HUES48 (cell line): ENCODE measurements at regions not wholly inside any gene's neighbourhood (a gene's known extent, or its start where the extent isn't known, plus 50 kb on each side); places are given as distances from the start of the nearest gene placed in this dataset.

Source experiments
- H3K27ac ChIP-seq: one replicate; pipeline ENCODE4 v1.7.0; 2013; ENCODE audit warnings: low read depth, low read length, inconsistent platforms
- H3K27me3 ChIP-seq: 2 replicates; pipeline ENCODE4 v1.6.1; 2013; ENCODE audit warnings: mild to moderate bottlenecking, low read length; ENCODE audit not compliant: control insufficient read depth, insufficient read depth
- H3K36me3 ChIP-seq: 2 replicates; pipeline ENCODE4 v1.6.1; 2013; ENCODE audit warnings: low read length; ENCODE audit not compliant: control insufficient read depth, insufficient read depth
- H3K4me1 ChIP-seq: 2 replicates; pipeline ENCODE4 v1.6.1; 2013; ENCODE audit warnings: mild to moderate bottlenecking, low read length; ENCODE audit not compliant: control insufficient read depth, insufficient read depth
- H3K4me3 ChIP-seq: 2 replicates; pipeline ENCODE4 v1.5.1; 2013; ENCODE audit warnings: mild to moderate bottlenecking, low read depth, low read length
- H3K9ac ChIP-seq: 2 replicates; pipeline ENCODE4 v1.6.1; 2013; ENCODE audit warnings: mild to moderate bottlenecking, low read depth, low read length, moderate library complexity
- H3K9me3 ChIP-seq: 2 replicates; pipeline ENCODE4 v1.6.1; 2013; ENCODE audit warnings: low read length; ENCODE audit not compliant: control insufficient read depth, insufficient read depth

GRCh38 chr7:91343420-91343960 lies 79.3 kb downstream of the FZD1 start:
- Histone ChIP-seq H3K9me3 (no peaks in the 10 kb centered on the region), H3K4me1 (no peaks in the 10 kb centered on the region), H3K27ac (no peak overlapping the region), H3K27me3 (peaks cover 24% of the 10 kb centered on the region), H3K36me3 (no peaks in the 10 kb centered on the region), H3K9ac (no peak overlapping the region), H3K4me3 (no peak overlapping the region)

- Histone ChIP-seq H3K27me3 (peaks cover 30% of the 10 kb centered on the region), H3K4me3 (no peak overlapping the region), H3K9me3 (no peaks in the 10 kb centered on the region), H3K4me1 (no peaks in the 10 kb centered on the region), H3K9ac (no peak overlapping the region), H3K36me3 (no peaks in the 10 kb centered on the region), H3K27ac (no peak overlapping the region)
Observed at GRCh38 chr7:91343996-91344629, 79.9 kb downstream of the FZD1 start.

- no peaks in the 10 kb centered on the region for H3K4me1 ChIP-seq
- H3K27ac ChIP-seq, result no peak overlapping the region
- H3K9me3 ChIP-seq, result no peaks in the 10 kb centered on the region
- no peak overlapping the region for H3K9ac ChIP-seq
- H3K4me3 ChIP-seq, result no peak overlapping the region
- H3K27me3 ChIP-seq, result peaks cover 38% of the 10 kb centered on the region
- H3K36me3 ChIP-seq, result no peaks in the 10 kb centered on the region
Observed at GRCh38 chr7:91344911-91345310, 80.7 kb downstream of the FZD1 start.

DNA sequence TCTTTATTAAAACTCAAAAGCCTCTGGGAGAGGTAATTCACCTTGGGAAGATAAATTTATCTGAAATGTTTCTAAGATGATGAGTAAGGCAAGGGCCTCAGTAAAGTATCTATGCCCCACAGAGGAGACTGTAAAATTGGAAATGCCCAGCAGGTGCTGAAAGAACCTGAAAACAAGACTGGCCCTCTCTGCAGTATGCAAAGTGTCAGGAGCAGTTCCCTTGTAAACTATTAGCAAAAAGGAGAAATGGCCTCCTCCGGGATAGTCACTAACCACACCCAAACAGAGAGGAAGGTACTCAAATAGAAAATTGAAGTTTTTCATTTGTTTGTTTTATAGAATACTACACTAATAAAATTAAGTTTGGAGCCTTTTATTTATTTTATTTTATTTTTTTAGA lies 81.2 kb downstream of the FZD1 start:
- H3K9ac ChIP-seq, result no peak overlapping the region
- no peaks in the 10 kb centered on the region for H3K9me3 ChIP-seq
- H3K4me3 ChIP-seq, result no peak overlapping the region
- peaks cover 43% of the 10 kb centered on the region for H3K27me3 ChIP-seq
- H3K36me3 ChIP-seq, result no peaks in the 10 kb centered on the region
- no peak overlapping the region for H3K27ac ChIP-seq
- no peaks in the 10 kb centered on the region for H3K4me1 ChIP-seq

DNA sequence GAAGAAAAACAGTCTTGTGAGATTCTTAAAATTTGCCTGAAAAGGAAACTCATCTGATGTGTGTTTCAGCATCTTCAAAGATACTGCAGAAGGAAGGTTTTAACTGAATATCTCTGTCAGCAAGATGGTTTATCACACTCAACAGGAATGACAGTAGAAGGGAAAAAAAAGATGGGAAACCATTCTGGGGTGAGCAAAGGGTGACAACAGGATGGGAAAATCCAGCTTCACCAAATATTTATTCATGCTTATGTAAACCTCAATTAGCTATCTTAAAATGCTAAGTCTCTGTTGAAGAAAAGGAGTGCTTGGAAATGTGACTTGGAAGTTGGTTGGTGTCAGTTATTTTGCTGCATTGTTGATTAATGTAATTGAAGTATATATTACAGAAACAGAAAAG lies 82.2 kb downstream of the FZD1 start:
- peaks cover 53% of the 10 kb centered on the region for H3K27me3 ChIP-seq
- H3K9me3 ChIP-seq, result no peaks in the 10 kb centered on the region
- H3K4me3 ChIP-seq, result no peak overlapping the region
- H3K4me1 ChIP-seq, result no peaks in the 10 kb centered on the region
- no peak overlapping the region for H3K27ac ChIP-seq
- no peak overlapping the region for H3K9ac ChIP-seq
- no peaks in the 10 kb centered on the region for H3K36me3 ChIP-seq

DNA sequence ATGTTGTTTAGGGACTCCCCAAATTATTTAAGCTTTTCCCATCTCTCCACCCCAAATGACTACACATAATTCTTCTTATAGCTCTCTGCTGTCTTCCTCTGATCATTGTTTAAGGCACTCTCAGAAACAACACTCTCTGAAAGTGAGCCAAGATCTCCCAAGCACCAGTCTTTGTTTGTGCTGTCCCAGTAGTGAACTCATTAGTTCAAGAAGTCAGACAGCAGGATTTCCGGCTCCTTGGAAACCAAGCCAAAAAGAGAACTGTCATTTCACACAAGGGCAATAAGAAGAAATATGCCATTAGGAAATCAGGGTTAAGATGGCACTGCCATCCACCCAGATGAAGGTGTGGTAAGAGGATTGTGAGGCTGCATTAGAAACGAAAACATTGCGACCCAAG lies 83.1 kb downstream of the FZD1 start:
- peaks cover 62% of the 10 kb centered on the region for H3K27me3 ChIP-seq
- H3K27ac ChIP-seq, result no peak overlapping the region
- H3K9me3 ChIP-seq, result no peaks in the 10 kb centered on the region
- H3K4me1 ChIP-seq, result no peaks in the 10 kb centered on the region
- no peaks in the 10 kb centered on the region for H3K36me3 ChIP-seq
- no peak overlapping the region for H3K9ac ChIP-seq
- H3K4me3 ChIP-seq, result no peak overlapping the region

DNA sequence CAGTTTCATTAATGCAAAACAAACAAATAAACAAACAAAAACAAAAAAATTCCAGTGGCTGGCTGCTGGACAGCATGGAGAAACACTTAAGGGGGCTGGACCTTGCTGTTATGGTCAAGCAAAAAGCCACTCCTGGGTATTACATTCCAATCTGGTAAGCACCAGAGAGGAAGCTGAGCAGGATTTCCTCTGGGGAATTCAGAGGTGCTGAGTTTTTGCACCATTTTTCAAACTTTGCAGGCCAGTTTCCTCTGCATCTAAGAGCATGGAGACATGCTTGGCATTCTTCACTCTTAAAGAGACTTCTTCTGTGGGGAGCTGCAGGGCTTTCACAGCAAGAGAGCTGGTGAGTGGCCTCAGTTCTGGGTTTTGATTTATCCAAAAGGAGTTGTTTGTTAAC lies 84.5 kb downstream of the FZD1 start:
- no peak overlapping the region for H3K4me3 ChIP-seq
- H3K36me3 ChIP-seq, result no peaks in the 10 kb centered on the region
- H3K27ac ChIP-seq, result no peak overlapping the region
- H3K9me3 ChIP-seq, result no peaks in the 10 kb centered on the region
- H3K9ac ChIP-seq, result no peak overlapping the region
- H3K27me3 ChIP-seq, result peaks cover 70% of the 10 kb centered on the region
- H3K4me1 ChIP-seq, result peaks cover 2% of the 10 kb centered on the region

- Histone ChIP-seq H3K27me3 (peaks cover 93% of the 10 kb centered on the region), H3K9ac (no peak overlapping the region), H3K4me1 (peaks cover 21% of the 10 kb centered on the region), H3K27ac (no peak overlapping the region), H3K36me3 (no peaks in the 10 kb centered on the region), H3K4me3 (no peak overlapping the region), H3K9me3 (no peaks in the 10 kb centered on the region)
Observed at GRCh38 chr7:91351374-91351773, 87.1 kb downstream of the FZD1 start.

- Histone ChIP-seq H3K27me3 (peaks cover 98% of the 10 kb centered on the region), H3K36me3 (no peaks in the 10 kb centered on the region), H3K27ac (no peak overlapping the region), H3K9ac (no peak overlapping the region), H3K4me1 (peaks cover 24% of the 10 kb centered on the region), H3K4me3 (no peak overlapping the region), H3K9me3 (no peaks in the 10 kb centered on the region)
Observed at GRCh38 chr7:91352091-91352490, 87.9 kb downstream of the FZD1 start.

- Histone ChIP-seq H3K27me3 (peaks cover 99% of the 10 kb centered on the region), H3K9ac (no peak overlapping the region), H3K36me3 (no peaks in the 10 kb centered on the region), H3K9me3 (no peaks in the 10 kb centered on the region), H3K4me1 (peaks cover 24% of the 10 kb centered on the region), H3K4me3 (no peak overlapping the region), H3K27ac (peak overlapping the region; percentile 26)
Observed at GRCh38 chr7:91353848-91354247, 89.6 kb downstream of the FZD1 start.

GRCh38 chr7:91355695-91356435 lies 91.6 kb downstream of the FZD1 start:
- Histone ChIP-seq H3K27me3 (peaks cover 99% of the 10 kb centered on the region), H3K36me3 (no peaks in the 10 kb centered on the region), H3K9ac (no peak overlapping the region), H3K4me1 (peaks cover 24% of the 10 kb centered on the region), H3K9me3 (no peaks in the 10 kb centered on the region), H3K4me3 (no peak overlapping the region), H3K27ac (peak overlapping the region; percentile 73)
